ENCODE measurements at regions not wholly inside any gene's neighbourhood (a gene's known extent, or its start where the extent isn't known, plus 50 kb on each side); places are given as distances from the start of the nearest gene placed in this dataset.

DNA sequence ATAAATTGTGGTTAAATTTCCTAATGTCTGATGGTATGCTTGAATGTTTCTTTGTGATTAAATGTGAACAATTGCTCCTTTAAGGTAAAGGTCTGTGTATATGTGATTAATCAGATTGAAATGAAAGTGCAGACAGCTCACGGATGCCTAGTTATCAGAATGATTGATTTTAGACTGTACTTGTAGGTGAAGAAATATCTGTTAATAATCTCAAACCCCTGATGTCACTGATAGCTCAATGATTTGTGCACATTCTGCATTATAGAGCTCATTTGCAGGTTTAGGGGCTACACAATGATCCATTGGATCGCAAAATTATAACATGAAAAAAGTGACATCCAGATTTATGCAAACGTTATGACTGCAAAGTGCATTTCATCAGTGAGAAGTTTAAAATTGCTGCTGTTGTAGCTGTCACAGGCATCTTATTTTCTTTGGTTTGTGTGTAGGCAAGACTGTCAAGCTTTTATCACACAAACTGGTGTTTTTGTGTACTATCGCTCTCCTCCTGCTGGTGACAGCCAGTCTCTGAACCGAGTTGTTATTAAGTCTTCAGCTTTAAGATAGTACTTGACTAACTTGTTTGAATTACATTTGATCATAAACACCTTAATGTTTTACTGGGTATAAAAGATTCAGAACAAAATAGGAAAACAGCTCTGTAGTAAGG, 103.4 kb upstream of the RMST start:
- H3K79me2 ChIP-seq (ENCODE audit: control insufficient read depth, insufficient read depth, low read length): no peaks in the 10 kb centered on the region
- FAIRE-seq (no peak), DNase-seq (ENCODE audit: low read depth, low spot score) (no peak)
- H3K9me1 ChIP-seq (replicated peaks; ENCODE audit: control insufficient read depth, extremely low read depth, insufficient read depth, low read length): no peaks in the 10 kb centered on the region
- H3K4me3 ChIP-seq (replicated peaks in 1 of 3; ENCODE audit: insufficient read depth in 1 of 3, low read depth in 1 of 3, low read length in 3 of 3): no peak overlapping the region
- H3K4me1 ChIP-seq (ENCODE audit: control insufficient read depth, extremely low read depth, insufficient read depth, low read length): no peaks in the 10 kb centered on the region
- H3K9ac ChIP-seq (replicated peaks; ENCODE audit: extremely low read depth, insufficient read depth, low read length): no peak overlapping the region
- no TSS peak for BruUV-seq (replicated peaks)
- H3K4me2 ChIP-seq (ENCODE audit: insufficient read depth, low read length): no peak overlapping the region
- ChIA-PET CTCF (no interaction called here), POLR2A (no interaction called here)
- no peak overlapping the region for H2AFZ ChIP-seq (ENCODE audit: low read depth, low read length)
- no peaks in the 10 kb centered on the region for H3K36me3 ChIP-seq (ENCODE audit: control insufficient read depth in 2 of 2, extremely low read depth in 1 of 2, insufficient read depth in 2 of 2, low read length in 2 of 2)
- no peaks in the 10 kb centered on the region for H3K9me3 ChIP-seq (replicated peaks; ENCODE audit: control insufficient read depth, insufficient read depth, low read length)
- H3K27ac ChIP-seq (ENCODE audit: insufficient read depth, low read depth, low read length): no peak overlapping the region
- dilution Hi-C loops (cut with MboI; ENCODE audit: extremely low pct_ligation_motif_present, low sequenced_read_pairs): no loop called here
- no peak for TF ChIP-seq EZH2 (IDR thresholded peaks at IDR 0.05; ENCODE audit: borderline replicate concordance, low read depth, low read length, severe bottlenecking)
- TF ChIP-seq MYC (IDR thresholded peaks at IDR 0.05; ENCODE audit: low read depth, low read length): no peak
- TF ChIP-seq JUN (IDR thresholded peaks at IDR 0.05; ENCODE audit: borderline replicate concordance, insufficient read depth, insufficient read length, low read depth): no peak
- TF ChIP-seq, protein P1, sequence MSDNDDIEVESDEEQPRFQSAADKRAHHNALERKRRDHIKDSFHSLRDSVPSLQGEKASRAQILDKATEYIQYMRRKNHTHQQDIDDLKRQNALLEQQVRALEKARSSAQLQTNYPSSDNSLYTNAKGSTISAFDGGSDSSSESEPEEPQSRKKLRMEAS (IDR thresholded peaks at IDR 0.05; ENCODE audit: insufficient read depth, insufficient read length): no peak
- no peak for TF ChIP-seq POLR2AphosphoS5 (IDR thresholded peaks at IDR 0.05; ENCODE audit: insufficient read depth, low read depth, low read length)
- no peak for TF ChIP-seq GATA2 (IDR thresholded peaks at IDR 0.05; ENCODE audit: insufficient read depth, insufficient read length, low read depth, low read length)
- TF ChIP-seq, protein P2, sequence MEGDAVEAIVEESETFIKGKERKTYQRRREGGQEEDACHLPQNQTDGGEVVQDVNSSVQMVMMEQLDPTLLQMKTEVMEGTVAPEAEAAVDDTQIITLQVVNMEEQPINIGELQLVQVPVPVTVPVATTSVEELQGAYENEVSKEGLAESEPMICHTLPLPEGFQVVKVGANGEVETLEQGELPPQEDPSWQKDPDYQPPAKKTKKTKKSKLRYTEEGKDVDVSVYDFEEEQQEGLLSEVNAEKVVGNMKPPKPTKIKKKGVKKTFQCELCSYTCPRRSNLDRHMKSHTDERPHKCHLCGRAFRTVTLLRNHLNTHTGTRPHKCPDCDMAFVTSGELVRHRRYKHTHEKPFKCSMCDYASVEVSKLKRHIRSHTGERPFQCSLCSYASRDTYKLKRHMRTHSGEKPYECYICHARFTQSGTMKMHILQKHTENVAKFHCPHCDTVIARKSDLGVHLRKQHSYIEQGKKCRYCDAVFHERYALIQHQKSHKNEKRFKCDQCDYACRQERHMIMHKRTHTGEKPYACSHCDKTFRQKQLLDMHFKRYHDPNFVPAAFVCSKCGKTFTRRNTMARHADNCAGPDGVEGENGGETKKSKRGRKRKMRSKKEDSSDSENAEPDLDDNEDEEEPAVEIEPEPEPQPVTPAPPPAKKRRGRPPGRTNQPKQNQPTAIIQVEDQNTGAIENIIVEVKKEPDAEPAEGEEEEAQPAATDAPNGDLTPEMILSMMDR (IDR thresholded peaks at IDR 0.05; ENCODE audit: extremely low read depth in 1 of 2, insufficient read depth in 1 of 2, low read depth in 1 of 2, low read length in 2 of 2): no peak
- no peak for TF ChIP-seq FOS (IDR thresholded peaks at IDR 0.05; ENCODE audit: borderline replicate concordance, insufficient read depth, low read length)
- no peak for TF ChIP-seq POLR2A (IDR thresholded peaks at IDR 0.05; ENCODE audit: low read depth, low read length)
- H4K20me1 ChIP-seq (replicated peaks; ENCODE audit: control insufficient read depth, extremely low read depth, insufficient read depth, low read length): no peaks in the 10 kb centered on the region
- intact Hi-C loops (cut with micrococcal nuclease): no loop called here
- no peaks in the 10 kb centered on the region for H3K27me3 ChIP-seq (ENCODE audit: control insufficient read depth in 2 of 2, insufficient read depth in 2 of 2, low read length in 2 of 2)
